ENCODE measurements at regions not wholly inside any gene's neighbourhood (a gene's known extent, or its start where the extent isn't known, plus 50 kb on each side); places are given as distances from the start of the nearest gene placed in this dataset.

- CTCF ChIA-PET: interaction anchor here (0.8 kb wide), 1 partner anchor 12 kb away, joined by 3 read pairs; no protein-coding TSS in a partner anchor
- TF ChIP-seq CTCF (IDR thresholded peaks at IDR 0.05; ENCODE audit: insufficient read depth, low read length, missing control alignments): no peak
- POLR2A ChIA-PET: no interaction called here
These were observed 372.8 kb upstream of the DUSP10 start for GRCh38 chr1:222114536-222115156.

GRCh38 chr1:222109836-222110235 is 367.9 kb upstream of the DUSP10 start:
- no peak overlapping the region for H3K4me3 ChIP-seq (ENCODE audit: low read depth, low read length)
- no peak for DNase-seq (ENCODE audit: low read depth, low spot score)
- POLR2A ChIA-PET: no interaction called here
- no peak for TF ChIP-seq CTCF (IDR thresholded peaks at IDR 0.05; ENCODE audit: insufficient read depth, low read length, missing control alignments)
- CTCF ChIA-PET: interaction anchor here (1.9 kb wide), 1 partner anchor 14 kb away, joined by 7 read pairs; no protein-coding TSS in a partner anchor

More at GRCh38 chr1:222114536-222115156, 372.8 kb upstream of the DUSP10 start:
- DNase-seq (ENCODE audit: low read depth, low spot score): no peak
- H3K4me3 ChIP-seq (ENCODE audit: low read depth, low read length): no peak overlapping the region

GRCh38 chr1:222107975-222108374 is 366.1 kb upstream of the DUSP10 start:
- ChIA-PET CTCF (interaction anchor here (0.7 to 1.2 kb wide), 3 partner anchors 9 to 13 kb away, joined by 3 read pairs; no protein-coding TSS in a partner anchor), POLR2A (no interaction called here)
- no peak for TF ChIP-seq CTCF (IDR thresholded peaks at IDR 0.05; ENCODE audit: insufficient read depth, low read length, missing control alignments)
- no peak for DNase-seq (ENCODE audit: low read depth, low spot score)
- H3K4me3 ChIP-seq (ENCODE audit: low read depth, low read length): no peak overlapping the region

- no peak overlapping the region for H3K4me3 ChIP-seq (ENCODE audit: low read depth, low read length)
These were observed 365.4 kb upstream of the DUSP10 start for GRCh38 chr1:222107267-222107666.

GRCh38 chr1:222106377-222106776 is 364.5 kb upstream of the DUSP10 start:
- no peak for TF ChIP-seq CTCF (IDR thresholded peaks at IDR 0.05; ENCODE audit: insufficient read depth, low read length, missing control alignments)

More at GRCh38 chr1:222107267-222107666, 365.4 kb upstream of the DUSP10 start:
- TF ChIP-seq CTCF (IDR thresholded peaks at IDR 0.05; ENCODE audit: insufficient read depth, low read length, missing control alignments): no peak
- CTCF ChIA-PET: interaction anchor here (3.6 kb wide), 1 partner anchor 11 kb away, joined by 18 read pairs; no protein-coding TSS in a partner anchor
- DNase-seq (ENCODE audit: low read depth, low spot score): no peak
- POLR2A ChIA-PET: no interaction called here

GRCh38 chr1:222105861-222106260 is 364.0 kb upstream of the DUSP10 start:
- ChIA-PET POLR2A (no interaction called here), CTCF (interaction anchor here (0.6 to 3.6 kb wide), 2 partner anchors 9 to 85 kb away, joined by 3 to 18 read pairs; no protein-coding TSS in a partner anchor)
- DNase-seq (ENCODE audit: low read depth, low spot score): no peak
- no peak overlapping the region for H3K4me3 ChIP-seq (ENCODE audit: low read depth, low read length)
- no peak for TF ChIP-seq CTCF (IDR thresholded peaks at IDR 0.05; ENCODE audit: insufficient read depth, low read length, missing control alignments)

More at GRCh38 chr1:222106377-222106776, 364.5 kb upstream of the DUSP10 start:
- H3K4me3 ChIP-seq (ENCODE audit: low read depth, low read length): no peak overlapping the region
- POLR2A ChIA-PET: no interaction called here
- CTCF ChIA-PET: interaction anchor here (3.6 kb wide), 1 partner anchor 10 kb away, joined by 18 read pairs; no protein-coding TSS in a partner anchor
- DNase-seq (ENCODE audit: low read depth, low spot score): no peak
